NCI-H2171 treated with DMSO at 0.1 percent for 48 hours (cell line): ENCODE measurements at regions not wholly inside any gene's neighbourhood (a gene's known extent, or its start where the extent isn't known, plus 50 kb on each side); places are given as distances from the start of the nearest gene placed in this dataset.

Experiments used
- DNase-seq: peaks from one replicate; lab custom pipeline; 2025; lab: John Stamatoyannopoulos, UW

GRCh38 chr2:66849153-66849755 lies 414.3 kb downstream of the MEIS1 start:
- DNase-seq = peak; percentile 38

- peak; percentile 63 for DNase-seq
These were observed 415.5 kb downstream of the MEIS1 start for GRCh38 chr2:66850376-66850775.

- DNase-seq = no peak
These were observed 416.5 kb downstream of the MEIS1 start for GRCh38 chr2:66851449-66851872.

GRCh38 chr2:66852953-66853352 lies 418.0 kb downstream of the MEIS1 start:
- no peak for DNase-seq

GRCh38 chr2:66853585-66853984 lies 418.7 kb downstream of the MEIS1 start:
- no peak for DNase-seq

GRCh38 chr2:66854298-66854697 lies 419.4 kb downstream of the MEIS1 start:
- no peak for DNase-seq

- DNase-seq = no peak
These were observed 428.1 kb downstream of the MEIS1 start for GRCh38 chr2:66862885-66863650.

- no peak for DNase-seq
These were observed 430.2 kb downstream of the MEIS1 start for GRCh38 chr2:66865161-66865560.

- DNase-seq = peak; percentile 11
These were observed 431.6 kb downstream of the MEIS1 start for GRCh38 chr2:66866331-66867062.

- DNase-seq = no peak
These were observed 432.1 kb downstream of the MEIS1 start for GRCh38 chr2:66867063-66867441.

GRCh38 chr2:66869076-66869475 lies 434.2 kb downstream of the MEIS1 start:
- no peak for DNase-seq

- DNase-seq = no peak
These were observed 437.4 kb downstream of the MEIS1 start for GRCh38 chr2:66872081-66872985.

- peak; percentile 10 for DNase-seq
These were observed 438.2 kb downstream of the MEIS1 start for GRCh38 chr2:66872986-66873754.

GRCh38 chr2:66874411-66874810 lies 439.5 kb downstream of the MEIS1 start:
- peak; percentile 65 for DNase-seq

- DNase-seq = no peak
These were observed 441.1 kb downstream of the MEIS1 start for GRCh38 chr2:66875941-66876462.

GRCh38 chr2:66885775-66886383 lies 451.0 kb downstream of the MEIS1 start:
- no peak for DNase-seq

GRCh38 chr2:66888246-66888645 lies 453.3 kb downstream of the MEIS1 start:
- no peak for DNase-seq

GRCh38 chr2:66888791-66889631 lies 454.1 kb downstream of the MEIS1 start:
- DNase-seq = no peak

GRCh38 chr2:66889632-66889882 lies 454.6 kb downstream of the MEIS1 start:
- DNase-seq = no peak
